HS-5 (cell line): ENCODE measurements at regions not wholly inside any gene's neighbourhood (a gene's known extent, or its start where the extent isn't known, plus 50 kb on each side); places are given as distances from the start of the nearest gene placed in this dataset.
A peak's percentile ranks its signal among the peaks of the same experiment; 100 is the strongest.
"Not testable (repeated sequence)": the region's sequence is repeated elsewhere in the genome, so short reads cannot be mapped to it uniquely, and the experiment has no call there.

Experiments used
- DNase-seq: peaks from one replicate; pipeline ENCODE4 v3.0.0-alpha.2; 2012; ENCODE audit warnings: low read depth

DNA sequence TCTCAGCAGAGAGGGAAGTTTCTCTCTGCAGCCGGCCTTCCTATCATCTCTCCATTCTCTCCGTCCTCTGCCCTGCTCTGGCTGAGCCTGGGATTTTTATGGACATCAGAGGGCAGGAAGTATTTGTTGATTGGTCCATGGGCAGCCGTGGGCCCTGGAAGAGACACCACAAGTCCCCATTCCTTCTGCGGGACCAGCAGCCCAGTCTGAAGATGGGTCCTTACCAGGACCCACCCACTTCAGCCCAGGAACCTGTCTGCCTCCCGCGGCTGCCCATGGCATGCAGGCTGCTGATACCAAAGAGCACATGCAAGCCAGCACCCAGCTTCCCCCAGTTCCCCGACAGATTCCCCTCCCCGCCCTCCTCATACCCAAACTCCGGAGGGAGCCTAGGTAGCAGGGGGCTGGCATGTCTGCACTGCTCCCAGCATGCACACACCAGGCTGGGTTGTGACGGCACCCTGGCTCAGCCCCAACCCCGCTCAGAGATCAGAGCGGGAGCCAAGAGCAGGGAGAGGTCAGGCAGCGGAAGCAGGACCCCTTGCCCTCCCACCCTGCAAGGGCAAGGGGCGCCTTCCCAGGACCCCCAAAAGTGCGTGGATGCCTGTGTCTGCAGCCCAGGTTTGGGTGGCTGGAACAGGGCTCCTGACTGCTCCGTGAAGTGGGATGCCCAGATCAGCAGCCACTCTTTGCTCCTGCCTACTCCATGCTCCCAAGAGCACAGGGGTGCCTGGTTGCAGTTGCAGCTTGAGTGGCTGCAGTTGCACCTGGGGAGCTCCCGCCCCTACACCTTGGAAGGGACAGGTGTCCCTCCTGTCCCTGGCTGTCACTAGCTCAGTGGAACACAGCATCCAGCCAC is 538.6 kb upstream of the POT1 start:
- no peak for DNase-seq

DNA sequence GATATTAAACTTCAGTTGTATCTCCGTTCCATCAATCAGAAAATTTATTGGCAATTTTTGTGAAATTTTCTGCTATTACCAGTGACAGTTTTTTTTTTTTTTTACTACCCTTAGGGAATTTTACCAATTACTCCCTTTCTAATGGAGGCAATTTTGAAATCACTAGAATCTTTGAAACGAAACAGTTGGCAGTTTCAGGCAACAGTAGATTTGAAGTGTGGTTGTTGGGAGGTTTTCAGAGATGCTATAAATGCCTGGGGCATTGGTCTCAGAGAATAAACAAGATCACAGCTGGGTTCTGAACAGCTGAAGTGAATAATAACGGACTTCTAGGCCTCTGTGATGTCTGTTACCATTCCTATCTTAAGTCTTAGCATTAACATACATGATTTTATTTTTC is 535.9 kb upstream of the POT1 start:
- DNase-seq, result no peak

DNA sequence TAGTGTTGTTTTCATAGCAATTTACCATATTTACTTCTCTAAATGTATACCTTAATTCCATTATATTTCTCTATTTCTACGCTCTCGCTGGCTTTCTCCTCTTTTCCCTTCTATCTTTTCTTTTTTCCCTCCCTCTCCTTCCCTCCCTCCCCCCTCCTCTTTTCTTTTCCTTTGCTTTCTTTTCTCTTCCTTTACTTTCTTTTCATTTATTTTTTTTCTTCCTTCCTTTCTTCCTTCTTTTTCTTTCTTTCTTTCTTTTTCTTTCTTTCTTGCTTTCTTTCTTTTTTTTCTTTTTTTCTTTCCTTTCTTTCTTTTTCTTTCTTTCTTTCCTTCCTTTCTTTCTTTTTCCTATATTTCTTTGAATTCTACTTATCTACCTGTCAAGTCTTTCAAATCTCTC is 533.0 kb upstream of the POT1 start:
- no peak for DNase-seq

DNA sequence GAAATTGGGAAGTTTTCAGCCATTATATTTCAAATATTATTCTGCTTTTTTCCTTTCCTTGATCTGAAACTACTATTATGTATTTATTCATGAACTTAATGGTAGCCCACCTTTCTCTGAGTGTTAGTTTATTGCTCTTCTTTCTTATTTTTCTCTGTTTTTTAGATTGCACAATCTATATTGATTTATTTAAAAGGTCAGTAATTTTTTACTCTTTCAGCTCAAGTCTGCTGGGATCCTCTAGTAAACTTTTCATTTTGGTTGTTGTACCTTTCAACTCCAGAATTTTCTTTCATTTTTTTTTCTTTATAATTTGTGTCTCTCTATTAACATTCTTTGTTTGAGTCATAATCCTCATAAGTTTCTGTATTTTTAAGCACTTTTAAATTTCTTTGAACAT is 529.4 kb upstream of the POT1 start:
- DNase-seq, result no peak

DNA sequence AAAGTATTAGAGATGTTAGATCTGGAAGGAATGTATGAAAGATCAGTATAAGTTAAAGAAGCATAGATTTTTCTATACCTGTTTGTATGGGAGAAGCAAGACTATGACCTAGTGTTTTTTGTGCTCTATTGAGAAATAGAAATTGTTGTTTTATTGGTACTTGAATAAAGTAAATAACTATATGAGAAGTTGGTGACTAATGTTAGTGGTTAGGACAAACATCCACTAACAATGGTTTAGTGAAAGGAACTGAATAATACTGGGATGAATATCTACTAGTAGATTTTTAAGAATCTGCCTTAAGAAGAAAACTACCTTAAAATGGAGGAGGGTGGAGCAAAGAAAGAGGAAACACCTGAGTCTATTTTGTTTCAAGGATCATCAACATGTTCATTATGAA is 521.1 kb upstream of the POT1 start:
- DNase-seq, result no peak

DNA sequence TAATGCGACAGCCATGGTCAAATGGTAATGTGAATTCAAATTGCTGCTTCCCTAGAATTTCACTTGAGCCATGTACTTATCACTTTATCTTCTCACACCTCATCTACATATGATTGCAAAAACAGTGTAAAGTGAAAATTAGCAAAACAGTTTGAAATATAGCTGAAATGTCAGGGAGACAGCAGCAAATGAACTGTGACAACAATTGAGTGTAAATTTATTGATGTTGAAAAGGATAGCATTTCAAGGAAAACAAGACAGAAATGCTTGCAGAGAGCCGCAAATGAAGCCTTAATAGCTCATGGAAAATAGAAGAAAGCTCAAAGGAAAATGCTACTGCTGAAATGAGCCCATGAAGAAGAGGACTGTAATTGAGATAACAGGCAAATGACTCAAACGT is 516.2 kb upstream of the POT1 start:
- DNase-seq, result no peak

DNA sequence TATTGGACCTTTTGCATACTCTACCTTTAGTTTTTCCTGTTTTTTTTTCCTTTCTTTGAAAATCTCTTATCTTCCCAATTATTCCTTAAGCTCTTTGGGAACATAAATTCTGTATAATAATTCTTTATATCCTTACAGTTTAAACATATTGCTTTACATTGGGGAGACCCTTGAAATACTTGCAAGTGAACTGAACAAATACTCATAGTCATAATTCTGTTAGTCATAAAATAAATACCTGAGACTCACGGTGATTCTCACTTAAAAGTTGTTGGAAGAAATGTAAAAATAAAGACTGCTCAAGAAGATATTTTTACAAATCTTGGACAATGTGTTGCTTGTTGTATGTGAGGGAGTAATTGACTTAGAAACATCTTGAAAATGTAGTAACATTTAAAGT is 515.2 kb upstream of the POT1 start:
- no peak for DNase-seq

DNA sequence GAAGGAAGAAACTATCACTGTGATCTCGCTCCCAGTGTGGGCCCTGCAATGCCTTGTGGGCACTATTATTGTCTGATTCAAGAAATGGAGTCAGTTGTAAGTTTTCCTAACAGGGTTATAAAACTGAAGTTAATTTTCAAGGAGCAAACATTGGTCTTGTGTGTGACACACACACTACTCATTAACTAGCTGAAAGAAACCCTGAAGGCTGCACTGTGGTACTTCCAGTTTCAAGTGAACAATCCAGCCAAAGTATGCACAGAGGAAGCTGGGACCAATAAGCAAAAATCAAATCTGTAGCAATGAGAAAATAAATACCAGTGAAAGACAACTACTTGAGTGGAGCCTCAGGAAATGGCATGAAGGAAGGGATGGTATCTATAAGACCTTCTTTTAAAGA is 506.6 kb upstream of the POT1 start:
- no peak for DNase-seq

DNA sequence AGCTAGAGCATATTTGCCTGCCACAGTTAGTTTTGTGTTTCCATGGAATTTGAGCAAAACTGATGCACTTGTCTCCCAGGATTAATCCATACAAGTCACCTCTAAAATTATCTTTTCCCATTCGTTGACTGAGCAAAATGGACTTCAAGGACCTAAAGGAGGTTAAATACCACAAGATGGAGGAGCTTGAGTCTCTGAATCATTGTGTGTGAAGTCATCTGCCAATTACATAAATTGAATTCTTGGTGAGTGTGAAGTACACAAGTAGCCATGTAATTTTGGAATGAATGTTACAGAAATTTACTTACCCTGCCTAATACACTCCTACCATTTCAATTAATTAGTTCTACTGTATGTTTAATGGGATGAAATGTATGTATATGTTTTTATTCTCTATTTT is 501.7 kb upstream of the POT1 start:
- no peak for DNase-seq

DNA sequence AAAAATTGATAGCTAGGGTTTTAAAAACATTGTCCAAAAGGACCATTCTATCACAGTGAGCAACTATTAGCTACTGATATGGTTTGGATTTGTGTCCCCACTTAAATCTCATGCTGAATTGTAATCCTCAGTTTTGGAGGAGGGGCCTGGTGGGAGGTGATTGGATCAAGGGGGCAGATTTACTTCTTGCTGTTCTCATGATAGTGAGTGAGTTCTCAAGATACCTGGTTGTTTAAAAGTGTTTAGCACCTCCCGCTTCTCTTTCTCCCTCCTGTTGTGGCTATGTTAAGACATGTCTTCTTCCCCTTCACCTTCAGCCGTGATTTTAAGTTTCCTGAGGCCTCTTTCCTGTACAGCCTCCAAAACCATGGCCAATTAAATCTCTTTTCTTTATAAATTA is 500.4 kb upstream of the POT1 start:
- DNase-seq, result no peak

DNA sequence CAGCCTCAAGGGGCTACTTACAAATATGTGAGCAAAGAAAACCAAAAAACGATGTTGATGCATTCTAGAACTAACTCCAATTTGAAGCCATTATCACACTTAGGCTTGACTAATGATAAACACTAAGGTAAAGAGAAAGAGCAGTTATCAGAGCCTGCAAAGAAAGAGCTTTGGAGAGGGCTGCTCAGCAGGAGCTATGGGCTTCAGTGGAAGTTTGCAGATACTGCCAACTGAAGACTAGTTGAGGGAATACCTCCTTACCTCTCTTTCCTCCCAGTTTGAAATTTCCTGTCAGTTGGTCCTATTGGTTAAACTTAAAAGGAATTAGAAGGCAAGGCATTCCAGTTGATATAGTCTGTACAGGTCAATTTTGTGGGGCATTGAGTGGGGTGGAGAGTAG is 498.1 kb upstream of the POT1 start:
- no peak for DNase-seq

DNA sequence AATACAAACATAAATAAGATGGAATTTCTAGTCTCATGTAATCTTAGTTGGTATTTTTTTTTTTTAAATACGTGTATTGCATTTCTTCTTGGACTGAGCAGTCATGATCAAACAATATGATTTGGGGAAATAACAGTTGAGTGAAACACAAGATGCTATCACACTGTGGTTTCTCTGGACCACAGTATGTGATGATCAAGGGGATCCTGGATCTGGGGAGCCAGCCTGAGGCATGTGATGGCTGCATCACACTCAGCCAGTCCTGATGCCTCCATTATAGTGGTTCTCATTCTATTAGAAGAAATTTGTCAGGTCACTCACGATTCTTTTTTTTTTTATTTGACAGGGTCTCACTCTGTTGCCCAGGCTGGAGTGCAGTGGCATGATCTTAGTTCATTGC is 495.9 kb upstream of the POT1 start:
- DNase-seq, result no peak

DNA sequence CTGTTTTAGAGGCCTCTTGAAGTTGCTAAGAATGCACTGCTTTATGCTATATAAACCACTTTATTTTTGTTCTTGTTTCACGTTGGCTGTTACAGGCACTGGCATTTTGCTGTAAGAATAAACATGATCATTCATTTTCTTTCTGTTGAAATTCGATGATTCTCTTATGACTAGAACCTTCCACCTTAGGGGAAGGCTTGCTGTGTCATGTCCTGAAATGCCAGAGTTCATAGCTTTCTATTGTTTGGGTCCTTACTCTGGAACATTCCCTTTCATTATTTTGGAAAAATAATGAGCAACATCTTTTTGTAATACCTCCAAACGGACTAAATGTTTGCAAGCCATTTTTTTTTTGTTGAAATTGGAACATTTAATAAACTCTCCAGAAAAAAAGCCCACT is 495.1 kb upstream of the POT1 start:
- DNase-seq, result no peak

DNA sequence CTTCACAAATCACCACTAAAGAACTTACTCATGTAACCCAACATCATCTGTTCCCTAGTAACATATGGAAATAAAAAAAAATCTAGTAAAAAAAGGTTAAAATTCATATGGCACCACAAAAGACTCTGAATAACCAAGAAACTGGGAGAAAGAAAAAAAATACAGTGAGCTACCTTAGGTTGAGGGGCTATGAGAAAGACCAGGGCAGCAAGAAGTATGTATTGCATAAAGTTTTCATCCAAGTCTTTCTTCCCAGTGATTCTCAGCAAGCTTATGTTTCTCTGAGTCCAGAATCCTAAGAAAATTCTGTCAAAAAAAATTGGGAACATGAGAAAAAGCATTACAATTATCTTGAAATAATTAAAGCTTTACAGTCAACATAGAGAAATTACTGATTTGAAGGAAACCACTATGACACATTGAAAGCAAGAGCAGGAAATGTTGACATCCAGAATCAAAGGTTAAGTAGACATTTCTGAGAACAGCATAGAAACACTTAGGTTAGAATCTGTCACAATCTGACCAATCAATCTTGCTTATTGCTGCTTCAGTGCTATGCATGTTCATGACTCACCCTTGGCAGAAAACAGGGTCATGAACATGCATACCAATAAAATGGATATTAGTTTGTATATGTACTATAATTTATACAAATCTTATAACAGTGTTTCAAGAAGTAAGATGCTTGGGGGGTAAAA is 494.0 kb upstream of the POT1 start:
- DNase-seq, result peak; percentile 68

DNA sequence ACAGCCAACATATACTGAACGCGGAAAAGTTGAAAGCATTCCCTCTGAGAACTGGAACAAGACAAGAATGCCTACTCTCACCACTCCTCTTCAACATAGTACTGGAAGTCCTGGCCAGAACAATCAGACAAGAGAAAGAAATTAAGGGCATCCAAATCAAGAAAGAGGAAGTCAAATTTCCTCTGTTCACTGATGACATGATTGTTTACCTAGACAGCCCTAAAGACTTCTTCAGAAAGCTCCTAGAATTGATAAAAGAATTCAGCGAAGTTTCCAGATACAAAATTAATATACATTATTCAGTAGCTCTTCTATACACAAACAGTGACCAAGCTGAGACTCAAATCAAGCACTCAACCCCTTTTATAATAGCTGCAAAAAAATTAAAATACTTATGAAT is 491.8 kb upstream of the POT1 start:
- not testable (repeated sequence) for DNase-seq

DNA sequence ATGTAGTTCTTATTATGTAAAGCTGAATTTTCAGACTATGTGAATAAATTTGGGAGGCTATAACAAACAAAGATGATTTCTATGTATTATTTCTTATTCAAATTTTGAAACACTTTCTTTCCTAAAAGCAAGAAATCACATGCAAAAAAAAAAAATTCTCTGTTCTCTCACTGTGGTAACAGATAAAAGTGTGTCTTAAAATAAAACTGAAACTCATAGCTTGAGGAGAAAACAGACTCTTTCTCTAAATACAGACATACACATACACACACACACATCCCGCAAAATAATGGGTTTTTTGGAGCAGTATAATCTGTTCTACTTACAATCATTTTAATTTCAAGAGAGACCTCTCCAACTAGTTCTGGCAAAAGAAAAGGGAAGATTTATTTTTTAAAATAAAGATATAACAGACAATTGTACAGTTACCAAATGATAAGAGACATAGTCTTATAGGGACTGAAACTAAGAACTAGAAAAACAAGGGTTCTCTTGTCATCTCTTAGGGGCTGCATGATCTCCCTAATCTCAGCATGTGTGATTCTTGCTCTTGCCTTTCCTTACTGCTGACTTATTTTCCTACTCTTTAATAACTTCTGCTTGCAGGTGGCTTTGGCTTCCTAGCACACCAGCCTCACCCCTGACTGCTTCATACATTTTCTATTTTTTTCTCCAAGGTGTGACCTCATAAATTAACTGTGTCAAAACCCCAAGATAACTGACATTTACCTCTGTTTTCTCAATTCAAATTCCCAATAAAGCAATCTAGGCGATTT is 483.5 kb upstream of the POT1 start:
- DNase-seq, result no peak

DNA sequence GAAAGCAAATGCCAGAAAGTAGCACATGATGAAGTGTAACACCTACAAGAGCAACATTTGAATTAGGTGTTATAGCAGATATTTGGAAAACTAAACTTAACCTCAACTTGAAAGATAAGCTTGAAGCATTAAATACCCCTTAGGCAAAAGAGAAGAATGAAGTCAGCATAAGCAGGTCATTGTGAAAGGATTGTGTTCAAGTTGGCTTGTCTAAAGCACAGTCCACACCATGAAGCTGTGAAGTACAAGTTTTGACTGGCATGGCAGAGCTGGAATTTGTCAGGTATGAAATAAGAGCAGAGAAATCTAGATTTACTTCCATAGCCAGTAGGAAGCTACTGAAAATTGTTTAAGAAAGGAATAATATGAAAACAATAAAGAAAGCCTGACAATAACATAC is 480.3 kb upstream of the POT1 start:
- no peak for DNase-seq

DNA sequence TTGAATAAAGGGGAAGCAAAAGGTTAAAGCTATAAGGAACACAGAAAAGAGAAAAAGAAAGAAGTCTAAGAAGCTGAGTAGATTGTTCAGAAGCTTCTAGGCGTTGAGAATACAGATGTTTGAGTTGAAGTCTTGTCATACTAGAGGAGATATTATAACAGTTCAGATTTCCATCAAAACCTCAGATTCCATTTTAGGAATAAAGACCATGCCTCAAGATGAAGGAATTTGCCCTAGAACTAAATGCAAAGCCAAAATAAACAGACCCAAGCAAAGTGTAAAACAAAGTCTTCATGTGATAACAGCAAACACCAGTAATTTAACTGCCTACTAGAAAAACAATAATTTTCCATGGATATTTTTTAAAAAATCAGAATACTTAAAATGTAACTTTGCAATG is 476.5 kb upstream of the POT1 start:
- no peak for DNase-seq

DNA sequence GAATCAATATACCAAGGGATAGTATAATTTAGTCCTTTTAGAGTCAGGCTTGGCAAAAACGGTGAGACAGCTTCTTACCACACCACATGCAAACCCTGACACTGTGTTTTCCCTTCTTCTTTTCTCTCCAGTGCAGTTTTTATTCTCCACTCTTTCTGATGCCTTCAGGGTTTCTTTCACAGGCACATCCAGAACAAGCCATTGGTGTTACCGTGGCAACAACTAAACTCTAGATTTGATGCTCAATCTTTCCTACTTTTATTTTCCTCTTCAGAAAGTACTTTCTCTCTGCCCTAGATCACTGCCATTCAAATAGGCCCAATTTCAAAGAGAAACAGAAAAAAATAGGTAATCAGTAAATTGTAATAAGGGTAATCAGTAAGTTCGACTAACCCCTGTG is 469.8 kb upstream of the POT1 start:
- DNase-seq, result no peak

DNA sequence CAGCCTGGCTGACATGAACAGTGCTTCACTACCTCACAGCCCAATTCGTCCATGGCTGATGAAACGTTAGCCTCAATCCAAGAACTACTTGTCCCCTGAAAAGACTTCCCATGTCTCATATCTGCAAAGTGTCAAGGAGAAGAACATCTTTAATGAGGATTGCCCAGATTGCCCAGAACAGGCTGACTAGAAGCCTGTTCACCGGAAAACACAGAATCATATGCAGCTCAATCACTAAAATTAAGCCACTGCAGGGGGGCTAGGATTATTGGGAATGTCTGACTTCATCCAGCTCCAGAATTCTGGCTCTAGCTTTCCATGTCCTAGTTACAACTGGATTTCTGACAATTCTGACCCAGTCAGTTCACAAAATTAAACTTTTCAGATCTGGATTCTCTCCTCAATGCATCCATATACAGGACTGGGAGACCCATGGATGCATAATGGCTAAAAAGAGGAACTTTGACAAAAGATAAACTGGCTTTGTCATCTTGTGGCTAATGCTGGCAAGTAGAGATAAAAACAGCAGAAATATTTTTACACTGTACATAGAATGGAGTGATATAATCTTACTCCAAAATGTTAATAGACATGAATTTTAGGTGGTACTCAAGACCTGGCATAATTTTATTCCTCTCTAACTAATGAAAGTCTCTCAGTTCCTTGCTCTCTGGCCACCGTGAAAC is 467.0 kb upstream of the POT1 start:
- no peak for DNase-seq

DNA sequence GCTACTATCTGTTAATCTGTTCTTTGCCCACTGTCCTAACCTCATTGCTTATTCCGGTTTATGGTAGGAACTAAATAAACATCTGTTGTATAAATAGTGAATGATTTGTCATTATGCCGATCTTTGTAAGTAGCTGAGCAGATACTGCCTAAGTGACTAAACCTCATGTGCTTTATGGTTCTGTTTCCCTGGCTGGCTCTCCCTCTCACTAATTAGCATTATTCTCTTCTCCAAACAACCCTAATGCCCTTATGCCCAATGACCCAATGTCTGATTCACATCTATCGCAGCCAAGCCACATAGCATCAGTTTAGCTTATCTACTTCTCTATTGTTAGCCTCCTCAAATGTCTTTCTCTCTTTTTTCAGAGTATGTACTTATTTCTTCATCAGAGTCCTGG is 462.3 kb upstream of the POT1 start:
- no peak for DNase-seq

DNA sequence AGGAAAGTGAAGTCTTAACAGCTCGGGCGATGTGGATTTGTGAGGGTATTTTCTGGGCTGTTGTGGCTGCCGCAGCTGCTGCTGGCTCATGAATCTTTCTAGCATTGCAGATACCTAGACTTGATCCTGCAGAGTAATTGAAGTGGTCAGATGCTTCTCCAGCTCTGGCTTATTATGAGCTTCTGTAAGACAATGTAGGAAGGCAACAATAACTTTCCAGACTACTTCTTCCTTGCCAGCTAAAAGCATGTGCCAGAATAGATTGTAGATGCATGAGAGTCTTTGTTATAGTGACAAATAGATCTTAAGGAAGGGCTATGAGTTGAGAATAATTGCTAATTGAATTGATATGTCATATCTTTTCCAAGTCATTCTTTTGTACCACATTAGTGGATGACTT is 461.4 kb upstream of the POT1 start:
- DNase-seq, result no peak

DNA sequence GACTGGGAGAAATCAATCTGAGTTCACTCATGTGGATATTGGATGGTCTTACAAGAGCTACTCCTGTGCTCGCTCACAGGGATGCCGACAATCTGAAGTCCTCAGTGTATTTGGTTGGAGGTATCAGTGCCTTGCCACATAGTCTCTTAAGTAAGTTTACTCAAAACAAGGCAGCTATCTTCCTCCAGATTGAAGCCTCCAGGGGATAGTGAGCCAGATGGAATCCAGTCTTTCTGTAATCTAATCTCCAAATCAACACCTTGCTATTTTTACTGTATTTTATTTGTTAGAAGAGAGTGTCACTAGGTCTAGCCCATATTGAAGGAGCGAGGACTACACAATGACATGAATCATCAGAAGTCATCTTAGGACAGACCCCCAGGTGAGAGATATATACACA is 456.6 kb upstream of the POT1 start:
- DNase-seq, result no peak
